ENCODE measurements at regions not wholly inside any gene's neighbourhood (a gene's known extent, or its start where the extent isn't known, plus 50 kb on each side); places are given as distances from the start of the nearest gene placed in this dataset.

- Histone ChIP-seq H3K9me3 (no peaks in the 10 kb centered on the region), H3K36me3 (no peaks in the 10 kb centered on the region), H3K4me3 (no peak overlapping the region), H3K27me3 (no peaks in the 10 kb centered on the region), H3K4me1 (no peaks in the 10 kb centered on the region), H3K27ac (no peak overlapping the region)
- DNase-seq: no peak
- TF ChIP-seq CTCF (IDR thresholded peaks at IDR 0.05) (no peak), POLR2A (IDR thresholded peaks at IDR 0.05) (no peak)
Measured at GRCh38 chr12:43147878-43148277, 404.1 kb downstream of the ADAMTS20 start.

- H3K36me3 ChIP-seq: no peaks in the 10 kb centered on the region
- TF ChIP-seq POLR2A (IDR thresholded peaks at IDR 0.05) (no peak), CTCF (IDR thresholded peaks at IDR 0.05) (no peak)
- no peaks in the 10 kb centered on the region for H3K9me3 ChIP-seq
- H3K4me1 ChIP-seq: no peaks in the 10 kb centered on the region
- H3K27me3 ChIP-seq: no peaks in the 10 kb centered on the region
- H3K27ac ChIP-seq: no peak overlapping the region
- no peak for DNase-seq
- no peak overlapping the region for H3K4me3 ChIP-seq
Measured at GRCh38 chr12:43145481-43145880, 406.5 kb downstream of the ADAMTS20 start.

DNA sequence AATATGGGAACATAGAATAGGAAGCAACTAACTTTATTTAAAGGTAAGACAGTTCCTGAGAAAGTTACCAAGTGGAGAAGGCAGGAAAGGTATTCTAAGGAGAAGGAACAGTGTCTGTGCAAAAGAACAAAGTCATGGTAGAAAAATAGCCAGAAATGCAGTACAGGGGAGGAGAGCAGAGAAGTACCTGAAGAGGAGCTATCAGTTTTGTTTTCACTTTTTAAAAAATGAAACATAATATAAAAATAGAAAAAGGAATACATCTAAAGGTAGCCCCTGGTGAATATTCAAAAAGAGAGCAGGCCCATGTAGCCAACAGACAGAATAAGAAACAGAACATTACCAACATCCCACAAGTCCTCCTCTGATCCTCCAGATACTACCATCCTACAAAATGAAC is 408.7 kb downstream of the ADAMTS20 start:
- TF ChIP-seq POLR2A (IDR thresholded peaks at IDR 0.05): no peak
- no peak for TF ChIP-seq CTCF (IDR thresholded peaks at IDR 0.05)
- Histone ChIP-seq H3K27me3 (no peaks in the 10 kb centered on the region), H3K4me1 (no peaks in the 10 kb centered on the region), H3K9me3 (no peaks in the 10 kb centered on the region), H3K36me3 (no peaks in the 10 kb centered on the region), H3K4me3 (no peak overlapping the region), H3K27ac (no peak overlapping the region)
- DNase-seq: no peak

DNA sequence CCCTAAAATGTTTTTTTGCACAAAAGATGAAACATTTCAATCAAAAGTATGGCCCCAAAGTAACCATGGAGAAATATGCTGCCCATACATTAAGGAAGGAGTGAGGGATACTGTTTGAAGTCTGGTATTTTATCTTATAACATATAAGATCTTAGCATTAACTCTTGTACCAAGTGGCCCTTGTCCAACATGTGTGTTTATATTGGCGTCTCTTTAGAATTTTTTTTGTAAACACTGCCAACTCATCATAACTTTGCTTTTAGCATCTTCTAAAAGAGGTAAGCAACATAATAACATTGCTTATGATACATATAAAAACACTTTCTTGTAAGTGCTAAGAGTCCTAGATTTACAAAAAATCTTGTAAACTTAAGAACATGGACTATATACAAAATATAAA is 419.7 kb downstream of the ADAMTS20 start:
- no peak for TF ChIP-seq CTCF (IDR thresholded peaks at IDR 0.05)
- no peak for TF ChIP-seq POLR2A (IDR thresholded peaks at IDR 0.05)
- Histone ChIP-seq H3K4me3 (no peak overlapping the region), H3K36me3 (no peaks in the 10 kb centered on the region), H3K27ac (no peak overlapping the region), H3K4me1 (no peaks in the 10 kb centered on the region), H3K27me3 (no peaks in the 10 kb centered on the region), H3K9me3 (no peaks in the 10 kb centered on the region)
- DNase-seq: no peak

DNA sequence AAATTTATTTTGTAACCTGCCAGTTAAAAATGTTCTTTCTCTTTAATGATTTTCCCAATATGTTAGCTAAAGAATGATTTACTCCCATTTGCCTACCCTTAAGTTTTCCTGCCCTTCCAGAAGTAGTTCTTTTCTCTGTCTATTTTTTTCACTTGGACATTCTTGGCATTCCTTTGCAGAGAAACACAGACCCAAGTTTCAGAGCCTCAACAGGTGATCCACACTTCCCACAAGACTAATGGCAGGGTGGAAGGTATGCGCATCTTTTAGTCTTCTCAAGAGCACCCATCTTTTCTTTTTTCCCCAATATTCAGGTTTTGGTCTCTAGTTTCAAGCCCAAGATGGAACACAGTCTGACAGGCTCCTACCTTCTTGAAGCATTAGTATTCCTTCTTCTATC is 420.7 kb downstream of the ADAMTS20 start:
- Histone ChIP-seq H3K27me3 (no peaks in the 10 kb centered on the region), H3K36me3 (no peaks in the 10 kb centered on the region)

More for the DNA sequence above, 420.7 kb downstream of the ADAMTS20 start:
- DNase-seq: no peak
- TF ChIP-seq CTCF (IDR thresholded peaks at IDR 0.05) (no peak), POLR2A (IDR thresholded peaks at IDR 0.05) (no peak)
- H3K9me3 ChIP-seq: no peaks in the 10 kb centered on the region
- no peak overlapping the region for H3K27ac ChIP-seq
- no peak overlapping the region for H3K4me3 ChIP-seq
- H3K4me1 ChIP-seq: no peaks in the 10 kb centered on the region

Measured in Peyer's patch (tissue), 4 donors.